ENCODE measurements at regions not wholly inside any gene's neighbourhood (a gene's known extent, or its start where the extent isn't known, plus 50 kb on each side); places are given as distances from the start of the nearest gene placed in this dataset.

- TF ChIP-seq CTCF (IDR thresholded peaks at IDR 0.05; ENCODE audit: low read depth, low read length) (no peak), POLR2A (IDR thresholded peaks at IDR 0.05; ENCODE audit: extremely low read depth, insufficient read length) (no peak)
- TF ChIP-seq, protein P1, sequence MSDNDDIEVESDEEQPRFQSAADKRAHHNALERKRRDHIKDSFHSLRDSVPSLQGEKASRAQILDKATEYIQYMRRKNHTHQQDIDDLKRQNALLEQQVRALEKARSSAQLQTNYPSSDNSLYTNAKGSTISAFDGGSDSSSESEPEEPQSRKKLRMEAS (IDR thresholded peaks at IDR 0.05; ENCODE audit: low read depth, low read length): no peak
Observed at GRCh38 chr3:174439331-174440252, 419.5 kb upstream of the NAALADL2 start.

Measured in NB4 (cell line).